Small intestine (tissue), 7 donors: ENCODE measurements at regions not wholly inside any gene's neighbourhood (a gene's known extent, or its start where the extent isn't known, plus 50 kb on each side); places are given as distances from the start of the nearest gene placed in this dataset.
"Not testable (repeated sequence)": the region's sequence is repeated elsewhere in the genome, so short reads cannot be mapped to it uniquely, and the experiment has no call there.

ENCODE experiments used
- DNase-seq, 2 donors: peaks; one replicate each; pipeline versions ENCODE4 v3.0.0 to v3.0.0-alpha.2; 2013
- FAIRE-seq: peaks from 2 replicates; lab custom pipeline; 2012; peaks lifted over from hg19 to GRCh38; lab: Jason Lieb, UNC
- H3K27ac ChIP-seq, 3 donors: one replicate each; pipeline ENCODE4 v1.5.1; 2013; ENCODE audit warnings: low read length in 2 of 3, mild to moderate bottlenecking in 2 of 3, control low read depth in 1 of 3, inconsistent platforms in 1 of 3, low read depth in 1 of 3, moderate library complexity in 1 of 3
- H3K27me3 ChIP-seq, 3 donors: one replicate each; pipeline ENCODE4 v1.6.1; 2013; ENCODE audit warnings: low read length in 3 of 3, inconsistent platforms in 1 of 3; ENCODE audit not compliant: control insufficient read depth in 3 of 3, insufficient read depth in 3 of 3
- H3K36me3 ChIP-seq, 3 donors: one replicate each; pipeline ENCODE4 v1.6.1; 2013; ENCODE audit warnings: low read length in 3 of 3, inconsistent platforms in 1 of 3, low read depth in 1 of 3, mild to moderate bottlenecking in 1 of 3, moderate library complexity in 1 of 3; ENCODE audit not compliant: control insufficient read depth in 3 of 3, insufficient read depth in 2 of 3
- H3K4me1 ChIP-seq, 3 donors: one replicate each; pipeline ENCODE4 v1.6.1; 2013; ENCODE audit warnings: low read length in 2 of 3, inconsistent platforms in 1 of 3, low read depth in 1 of 3, mild to moderate bottlenecking in 1 of 3, moderate library complexity in 1 of 3; ENCODE audit not compliant: control insufficient read depth in 3 of 3, insufficient read depth in 2 of 3
- H3K4me3 ChIP-seq, 3 donors: one replicate each; pipeline ENCODE4 v1.5.1; 2013; ENCODE audit warnings: low read length in 3 of 3, control low read depth in 1 of 3, inconsistent platforms in 1 of 3, low read depth in 1 of 3, mild to moderate bottlenecking in 1 of 3, moderate library complexity in 1 of 3
- H3K9me3 ChIP-seq, 2 donors: one replicate each; pipeline ENCODE4 v1.6.1; 2013; ENCODE audit warnings: low read depth in 1 of 2, low read length in 1 of 2; ENCODE audit not compliant: control insufficient read depth in 2 of 2, insufficient read depth in 1 of 2
- WGBS, 3 donors: extraction: QIAGEN DNeasy Blood & Tissue Kit; methylation state at CpG; one replicate each; pipeline ENCODE4 v1.1.7; 2013; 5-methylcytosine and 5-hydroxymethylcytosine counted together
- donor health status: healthy with polysubstance abuse.
- donor health status: control.
- donor health status: control.
- donor health status: Bipolar disorder and iron deficiency.
- donor health status: healthy.

GRCh38 chr6:131445356-131445755 lies 127.7 kb upstream of the ARG1 start:
- H3K4me1 ChIP-seq, H3K27ac ChIP-seq, H3K4me3 ChIP-seq, H3K36me3 ChIP-seq, H3K27me3 ChIP-seq, DNase-seq, H3K9me3 ChIP-seq, FAIRE-seq: not testable (repeated sequence)

- H3K27ac ChIP-seq, result no peak overlapping the region
- no peak overlapping the region for H3K4me3 ChIP-seq
- 85 to 97% (median 93%) methylated on average over 4 of the region's 4 CpGs for WGBS, 3 donors
- no peak for DNase-seq
- H3K9me3 ChIP-seq, result no peaks in the 10 kb centered on the region
- no peaks in the 10 kb centered on the region for H3K4me1 ChIP-seq
- H3K27me3 ChIP-seq, result no peaks in the 10 kb centered on the region
- no peaks in the 10 kb centered on the region for H3K36me3 ChIP-seq
- FAIRE-seq, result no peak
Observed at GRCh38 chr6:131450861-131451260, 122.2 kb upstream of the ARG1 start.

GRCh38 chr6:131451321-131452144 lies 121.5 kb upstream of the ARG1 start:
- Histone ChIP-seq H3K27me3 (no peaks in the 10 kb centered on the region), H3K4me3 (no peak overlapping the region), H3K27ac (no peak overlapping the region), H3K9me3 (no peaks in the 10 kb centered on the region), H3K4me1 (no peaks in the 10 kb centered on the region), H3K36me3 (no peaks in the 10 kb centered on the region)
- DNase-seq (no peak), FAIRE-seq (no peak)
- 66 to 87% (median 79%) methylated on average over 4 of the region's 4 CpGs for WGBS, 3 donors

GRCh38 chr6:131453803-131454202 lies 119.2 kb upstream of the ARG1 start:
- Histone ChIP-seq H3K27me3 (no peaks in the 10 kb centered on the region), H3K4me3 (no peak overlapping the region)
- 40 to 73% (median 70%) methylated on average over 2 of the region's 2 CpGs for WGBS, 3 donors

GRCh38 chr6:131456565-131456964 lies 116.5 kb upstream of the ARG1 start:
- no peak for FAIRE-seq
- Histone ChIP-seq H3K27ac (no peak overlapping the region), H3K4me1 (peaks cover 0 to 3% (median 2%) of the 10 kb centered on the region in 3 donors), H3K27me3 (no peaks in the 10 kb centered on the region), H3K4me3 (no peak overlapping the region), H3K9me3 (no peaks in the 10 kb centered on the region), H3K36me3 (no peaks in the 10 kb centered on the region)
- no peak for DNase-seq
- 67 to 70% (median 67%) methylated on average over 5 of the region's 5 CpGs for WGBS, 3 donors

More at GRCh38 chr6:131453803-131454202, 119.2 kb upstream of the ARG1 start:
- no peaks in the 10 kb centered on the region for H3K4me1 ChIP-seq
- no peaks in the 10 kb centered on the region for H3K9me3 ChIP-seq
- H3K36me3 ChIP-seq, result no peaks in the 10 kb centered on the region
- H3K27ac ChIP-seq, result no peak overlapping the region
- FAIRE-seq (no peak), DNase-seq (no peak)

- Histone ChIP-seq H3K27me3 (no peaks in the 10 kb centered on the region), H3K36me3 (no peaks in the 10 kb centered on the region), H3K4me1 (peaks cover 0 to 3% (median 2%) of the 10 kb centered on the region in 3 donors), H3K9me3 (no peaks in the 10 kb centered on the region), H3K4me3 (no peak overlapping the region), H3K27ac (no peak overlapping the region)
- FAIRE-seq, result no peak
- DNase-seq, result no peak
Observed at GRCh38 chr6:131459005-131459404, 114.0 kb upstream of the ARG1 start.

GRCh38 chr6:131460614-131461000 lies 112.4 kb upstream of the ARG1 start:
- FAIRE-seq (no peak), DNase-seq (no peak)
- Histone ChIP-seq H3K4me1 (peaks cover 0 to 3% (median 2%) of the 10 kb centered on the region in 3 donors), H3K4me3 (no peak overlapping the region), H3K9me3 (no peaks in the 10 kb centered on the region), H3K27me3 (no peaks in the 10 kb centered on the region), H3K27ac (no peak overlapping the region), H3K36me3 (no peaks in the 10 kb centered on the region)
- 67 to 84% (median 75%) methylated on average over 6 of the region's 6 CpGs for WGBS, 3 donors

DNA sequence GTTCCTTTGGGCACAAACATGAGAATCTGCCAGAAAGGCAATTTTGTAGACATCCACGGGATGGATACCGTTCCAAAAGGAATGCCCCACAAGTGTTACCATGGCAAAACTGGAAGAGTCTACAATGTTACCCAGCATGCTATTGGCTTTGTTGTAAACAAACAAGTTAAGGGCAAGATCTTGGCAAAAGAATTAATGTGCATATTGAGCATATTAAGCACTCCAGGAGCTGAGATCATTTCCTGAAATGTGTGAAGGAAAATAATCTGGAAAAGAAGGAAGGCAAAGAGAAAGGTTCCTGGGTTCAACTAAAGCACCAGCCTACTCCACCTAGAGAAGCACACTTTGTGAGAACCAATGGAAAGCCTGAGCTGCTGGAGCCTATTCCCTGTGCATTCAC lies 103.9 kb upstream of the ARG1 start:
- WGBS, 3 donors, result 74 to 91% (median 84%) methylated on average over 2 of the region's 2 CpGs
- DNase-seq (no peak), FAIRE-seq (no peak)
- H3K27me3 ChIP-seq, result no peaks in the 10 kb centered on the region
- no peaks in the 10 kb centered on the region for H3K36me3 ChIP-seq
- H3K4me1 ChIP-seq, result no peaks in the 10 kb centered on the region
- H3K9me3 ChIP-seq, result peaks cover 0 to 2% of the 10 kb centered on the region in 2 donors
- H3K27ac ChIP-seq, result no peak overlapping the region
- no peak overlapping the region for H3K4me3 ChIP-seq

DNA sequence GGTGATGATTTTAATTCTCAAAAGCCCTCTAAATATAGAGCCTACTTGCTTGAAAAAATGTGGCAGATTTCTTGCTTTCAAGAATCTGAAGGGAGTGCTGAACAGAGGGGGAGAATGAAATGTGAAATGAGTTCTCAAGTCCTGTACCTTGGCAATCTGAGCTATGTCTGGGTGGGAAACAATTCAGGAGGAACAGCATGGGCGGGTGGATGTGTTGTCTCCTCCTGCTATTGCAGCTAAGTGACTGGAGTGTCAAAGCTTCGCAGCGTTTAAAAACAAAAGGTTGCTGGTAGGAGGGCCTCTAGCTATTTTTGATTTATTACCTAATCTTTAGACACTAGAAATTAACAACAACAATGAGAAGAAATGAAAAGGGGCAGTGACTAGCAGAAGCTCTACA lies 102.5 kb upstream of the ARG1 start:
- FAIRE-seq, result no peak
- DNase-seq, result no peak
- Histone ChIP-seq H3K36me3 (no peaks in the 10 kb centered on the region), H3K27ac (no peak overlapping the region), H3K27me3 (no peaks in the 10 kb centered on the region), H3K4me3 (no peak overlapping the region), H3K4me1 (no peaks in the 10 kb centered on the region), H3K9me3 (peaks cover 0 to 7% of the 10 kb centered on the region in 2 donors)
- WGBS, 3 donors, result 77 to 96% (median 87%) methylated on average over 3 of the region's 3 CpGs
